Transverse colon (tissue), 4 donors: ENCODE measurements at regions not wholly inside any gene's neighbourhood (a gene's known extent, or its start where the extent isn't known, plus 50 kb on each side); places are given as distances from the start of the nearest gene placed in this dataset.

ENCODE experiments used
- DNase-seq: peaks from one replicate; pipeline ENCODE4 v3.0.0-alpha.2; 2019
- H3K27ac ChIP-seq, 4 donors: fragments of 200-600 bp; sonication (generic); 2 replicates each; pipeline ENCODE4 v1.5.1; 2016 to 2018; ENCODE audit warnings: inconsistent platforms in 4 of 4
- H3K27me3 ChIP-seq: fragments of 200-600 bp; sonication (generic); 2 replicates; pipeline ENCODE4 v1.5.1; 2017; ENCODE audit warnings: inconsistent platforms
- H3K36me3 ChIP-seq, 4 donors: fragments of 200-600 bp; sonication (generic); 2 replicates each; pipeline ENCODE4 v1.5.1; 2017 to 2019; ENCODE audit warnings: inconsistent platforms in 4 of 4
- H3K4me1 ChIP-seq, 4 donors: fragments of 200-600 bp; sonication (generic); 2 replicates each; pipeline ENCODE4 v1.5.1; 2017 to 2020; ENCODE audit warnings: inconsistent platforms in 4 of 4
- H3K4me3 ChIP-seq, 4 donors: fragments of 200-600 bp; sonication (generic); 1 replicate in 1 of 4; 2 replicates in 3 of 4; pipeline versions ENCODE4 v1.5.1 to v1.6.1; 2017 to 2019; ENCODE audit warnings: inconsistent platforms in 4 of 4
- H3K9me3 ChIP-seq, 2 donors: fragments of 200-600 bp; sonication (generic); 2 replicates each; pipeline ENCODE4 v1.5.1; 2017 to 2019; ENCODE audit warnings: inconsistent platforms in 2 of 2
- CTCF ChIP-seq, 5 experiments: fragments of 200-600 bp in 3 of 5; fragments of 450-650 bp in 2 of 5; sonication (generic) in 3 of 5; IDR thresholded peaks; 1 replicate in 2 of 5; 2 replicates in 3 of 5; pipeline ENCODE4 v1.5.1; 2016 to 2017; ENCODE audit warnings: antibody characterized with exemption in 5 of 5, inconsistent platforms in 3 of 5, mild to moderate bottlenecking in 2 of 5, moderate library complexity in 1 of 5
- EP300 ChIP-seq: sonication (generic); formaldehyde crosslinking; IDR thresholded peaks from one replicate; pipeline ENCODE4 v1.6.1; 2017; ENCODE audit warnings: antibody characterized with exemption, low read depth
- POLR2A ChIP-seq: fragments of 450-650 bp; IDR thresholded peaks from one replicate; pipeline ENCODE4 v1.6.1; 2016; ENCODE audit warnings: antibody characterized with exemption, mild to moderate bottlenecking, moderate library complexity
- POLR2AphosphoS5 ChIP-seq, 3 donors: sonication (generic); formaldehyde crosslinking; IDR thresholded peaks; one replicate each; pipeline ENCODE4 v1.6.1; 2016; ENCODE audit warnings: antibody characterized with exemption in 3 of 3
- WGBS, 2 donors: methylation state at CpG; one replicate each; pipeline ENCODE4 v1.1.5; 2018; ENCODE audit warnings: low coverage in 1 of 2; 5-methylcytosine and 5-hydroxymethylcytosine counted together
- in situ Hi-C, 4 donors: fragments of 200-750 bp; cut with MboI; loops; one replicate each; pipeline versions ENCODE4 v1.15.0 to v1.15.1; 2017; ENCODE audit warnings: low sequenced_read_pairs in 3 of 4, low pct_ligation_motif_present in 1 of 4, low pct_unique_long_range_greater_than_20kb in 1 of 4
- intact Hi-C: fragments of 100-400 bp; cut with DNase I; formaldehyde crosslinking; loops from one replicate; pipeline ENCODE4 v1.15.1; 2023; ENCODE audit warnings: low total_unique reads

- TF ChIP-seq EP300 (no peak), CTCF (IDR thresholded peaks at IDR 0.05) (no peak), POLR2A (no peak), POLR2AphosphoS5 (IDR thresholded peaks at IDR 0.05) (no peak)
- Histone ChIP-seq H3K4me1 (no peaks in the 10 kb centered on the region), H3K4me3 (no peak overlapping the region), H3K36me3 (no peaks in the 10 kb centered on the region), H3K27me3 (no peaks in the 10 kb centered on the region), H3K9me3 (no peaks in the 10 kb centered on the region), H3K27ac (no peak overlapping the region)
- in situ Hi-C loops (no loop called here), intact Hi-C loops (no loop called here)
- 55 to 57% methylated on average over 3 of the region's 3 CpGs for WGBS, 2 donors
- DNase-seq: no peak
Measured at GRCh38 chr3:151561878-151562277, 101.0 kb upstream of the IGSF10 start.

GRCh38 chr3:151560738-151561137, 99.9 kb upstream of the IGSF10 start:
- H3K4me3 ChIP-seq: no peak overlapping the region
- no peaks in the 10 kb centered on the region for H3K36me3 ChIP-seq
- H3K27me3 ChIP-seq: no peaks in the 10 kb centered on the region
- TF ChIP-seq POLR2AphosphoS5 (IDR thresholded peaks at IDR 0.05): no peak
- TF ChIP-seq CTCF (IDR thresholded peaks at IDR 0.05): no peak
- no peak for TF ChIP-seq POLR2A
- TF ChIP-seq EP300: no peak
- in situ Hi-C loops (no loop called here), intact Hi-C loops (no loop called here)
- no peak overlapping the region for H3K27ac ChIP-seq
- no peaks in the 10 kb centered on the region for H3K9me3 ChIP-seq
- H3K4me1 ChIP-seq: peaks cover 0 to 3% (median 0%) of the 10 kb centered on the region in 4 donors
- WGBS, 2 donors: 33 to 46% methylated on average over 2 of the region's 2 CpGs
- no peak for DNase-seq

GRCh38 chr3:151559736-151560135, 98.9 kb upstream of the IGSF10 start:
- WGBS, 2 donors: 44 to 74% methylated on average over 4 to 5 of the region's 5 CpGs
- no peak for DNase-seq
- in situ Hi-C loops: no loop called here
- H3K27ac ChIP-seq: no peak overlapping the region
- TF ChIP-seq CTCF (IDR thresholded peaks at IDR 0.05): no peak
- no peak for TF ChIP-seq POLR2A
- no peak for TF ChIP-seq EP300
- TF ChIP-seq POLR2AphosphoS5 (IDR thresholded peaks at IDR 0.05): no peak
- no peak overlapping the region for H3K4me3 ChIP-seq
- intact Hi-C loops: no loop called here
- H3K4me1 ChIP-seq: peaks cover 0 to 3% (median 0%) of the 10 kb centered on the region in 4 donors
- H3K27me3 ChIP-seq: no peaks in the 10 kb centered on the region
- no peaks in the 10 kb centered on the region for H3K36me3 ChIP-seq
- H3K9me3 ChIP-seq: no peaks in the 10 kb centered on the region

GRCh38 chr3:151558661-151559060, 97.8 kb upstream of the IGSF10 start:
- Histone ChIP-seq H3K27ac (no peak overlapping the region), H3K4me3 (no peak overlapping the region), H3K4me1 (peaks cover 0 to 3% (median 0%) of the 10 kb centered on the region in 4 donors), H3K36me3 (no peaks in the 10 kb centered on the region), H3K9me3 (no peaks in the 10 kb centered on the region), H3K27me3 (no peaks in the 10 kb centered on the region)
- DNase-seq: no peak
- in situ Hi-C loops: no loop called here
- TF ChIP-seq EP300 (no peak), POLR2A (no peak), POLR2AphosphoS5 (IDR thresholded peaks at IDR 0.05) (no peak), CTCF (IDR thresholded peaks at IDR 0.05) (no peak)
- intact Hi-C loops: no loop called here
